Endothelial cell of umbilical vein (primary cell): ENCODE measurements at regions not wholly inside any gene's neighbourhood (a gene's known extent, or its start where the extent isn't known, plus 50 kb on each side); places are given as distances from the start of the nearest gene placed in this dataset.

Source experiments
- CTCF ChIP-seq, 2 donors: IDR thresholded peaks; 1 replicate in 1 of 2; 2 replicates in 1 of 2; pipeline ENCODE4 v1.5.1; 2011; ENCODE audit warnings: low read length in 2 of 2, mild to moderate bottlenecking in 2 of 2, moderate library complexity in 2 of 2, control low read depth in 1 of 2, inconsistent platforms in 1 of 2, low read depth in 1 of 2; ENCODE audit not compliant: insufficient read depth in 1 of 2; ENCODE audit errors: extremely low read depth in 1 of 2
- EZH2 ChIP-seq: IDR thresholded peaks from 2 replicates; pipeline ENCODE4 v1.6.1; 2012; ENCODE audit warnings: borderline replicate concordance, low read depth, mild to moderate bottlenecking, moderate library complexity, low read length, inconsistent platforms; ENCODE audit not compliant: severe bottlenecking
- FOS ChIP-seq: IDR thresholded peaks from 2 replicates; pipeline ENCODE4 v1.6.1; 2011; ENCODE audit warnings: mild to moderate bottlenecking, low read length, moderate library complexity, borderline replicate concordance; ENCODE audit not compliant: insufficient read depth
- GATA2 ChIP-seq: IDR thresholded peaks from 2 replicates; pipeline ENCODE4 v1.7.0; 2011; ENCODE audit warnings: low read depth, mild to moderate bottlenecking, moderate library complexity, mixed read lengths, low read length; ENCODE audit not compliant: insufficient read length, insufficient read depth
- JUN ChIP-seq: IDR thresholded peaks from 2 replicates; pipeline ENCODE4 v1.6.1; 2011; ENCODE audit warnings: borderline replicate concordance, low read depth; ENCODE audit not compliant: insufficient read length, insufficient read depth
- MAX ChIP-seq: IDR thresholded peaks from 2 replicates; pipeline ENCODE4 v1.6.1; 2011; ENCODE audit not compliant: insufficient read depth, insufficient read length
- MYC ChIP-seq: IDR thresholded peaks from one replicate; pipeline ENCODE4 v1.6.1; 2011; ENCODE audit warnings: mild to moderate bottlenecking, low read depth, low read length
- POLR2A ChIP-seq: IDR thresholded peaks from 2 replicates; pipeline ENCODE4 v1.6.1; 2012; ENCODE audit warnings: low read depth, mild to moderate bottlenecking, control low read depth, low read length
- POLR2AphosphoS5 ChIP-seq: IDR thresholded peaks from 2 replicates; pipeline ENCODE4 v1.6.1; 2012; ENCODE audit warnings: low read depth, mild to moderate bottlenecking, control low read depth, low read length, moderate library complexity; ENCODE audit not compliant: insufficient read depth

DNA sequence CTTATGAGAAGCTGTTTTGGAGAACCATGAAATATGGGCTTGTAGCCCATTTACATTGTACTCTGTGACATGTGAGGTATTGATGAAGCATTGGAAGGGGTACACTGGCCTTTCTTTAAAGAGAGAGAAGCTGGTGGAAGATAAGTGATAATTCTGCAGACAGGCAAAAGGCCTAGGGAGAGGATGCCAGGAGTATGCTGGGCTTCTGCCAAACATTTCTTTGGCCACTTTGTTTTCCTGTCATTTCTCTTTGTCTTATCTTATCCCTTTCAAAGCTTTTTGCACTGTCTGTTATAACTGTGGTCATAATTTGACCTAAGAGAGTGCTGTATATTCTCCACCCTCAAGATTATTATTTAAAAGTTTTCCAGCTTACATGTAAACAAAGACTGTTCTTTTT is 109.6 kb upstream of the SEMA6D start:
- no peak for TF ChIP-seq EZH2
- TF ChIP-seq CTCF (IDR thresholded peaks at IDR 0.05; ENCODE audit: extremely low read depth in 1 of 2, insufficient read depth in 1 of 2, low read depth in 1 of 2, low read length in 2 of 2) = no peak
- TF ChIP-seq GATA2 = no peak
- TF ChIP-seq FOS = no peak
- no peak for TF ChIP-seq POLR2AphosphoS5
- no peak for TF ChIP-seq POLR2A
- no peak for TF ChIP-seq MAX
- TF ChIP-seq JUN = no peak
- no peak for TF ChIP-seq MYC
